Lung (tissue), 11 donors: ENCODE measurements at regions not wholly inside any gene's neighbourhood (a gene's known extent, or its start where the extent isn't known, plus 50 kb on each side); places are given as distances from the start of the nearest gene placed in this dataset.

Experiments
- ATAC-seq: fragments of 200-7000 bp; cut with Tn5 transposase; one replicate; pipeline ENCODE4 v1.9.1; 2020; ENCODE audit warnings: moderate number of reproducible peaks; ENCODE audit not compliant: insufficient read depth, low FRiP score
- DNase-seq, 3 donors: peaks; one replicate each; pipeline ENCODE4 v3.0.0-alpha.2; 2013 to 2017
- H3K27ac ChIP-seq, 2 donors: one replicate each; pipeline ENCODE4 v1.5.1; 2013; ENCODE audit warnings: mild to moderate bottlenecking in 2 of 2, moderate library complexity in 2 of 2, control low read depth in 1 of 2, inconsistent platforms in 1 of 2, low read depth in 1 of 2, low read length in 1 of 2
- H3K27me3 ChIP-seq, 3 donors: one replicate each; pipeline ENCODE4 v1.5.1; 2013; ENCODE audit warnings: low read length in 2 of 3; ENCODE audit not compliant: control insufficient read depth in 3 of 3, insufficient read depth in 3 of 3
- H3K36me3 ChIP-seq, 4 donors: one replicate each; pipeline ENCODE4 v1.5.1; 2013; ENCODE audit warnings: low read length in 4 of 4, mild to moderate bottlenecking in 1 of 4, moderate library complexity in 1 of 4; ENCODE audit not compliant: control insufficient read depth in 4 of 4, insufficient read depth in 4 of 4
- H3K4me1 ChIP-seq, 5 donors: one replicate each; pipeline ENCODE4 v1.5.1; 2013; ENCODE audit warnings: low read length in 5 of 5, mild to moderate bottlenecking in 2 of 5, moderate library complexity in 1 of 5; ENCODE audit not compliant: control insufficient read depth in 5 of 5, insufficient read depth in 5 of 5
- H3K4me3 ChIP-seq: one replicate; pipeline ENCODE4 v1.5.1; 2013; ENCODE audit warnings: mild to moderate bottlenecking, control low read depth, moderate library complexity
- H3K9ac ChIP-seq, 2 donors: one replicate each; pipeline ENCODE4 v1.5.1; 2013; ENCODE audit warnings: low read length in 2 of 2, control low read depth in 1 of 2; ENCODE audit not compliant: insufficient read depth in 1 of 2
- H3K9me3 ChIP-seq, 4 donors: one replicate each; pipeline ENCODE4 v1.5.1; 2013; ENCODE audit warnings: low read length in 3 of 4, mild to moderate bottlenecking in 1 of 4, moderate library complexity in 1 of 4; ENCODE audit not compliant: control insufficient read depth in 4 of 4, insufficient read depth in 3 of 4
- CTCF ChIP-seq: IDR thresholded peaks from 2 replicates; pipeline ENCODE4 v1.5.1; 2012; ENCODE audit warnings: mild to moderate bottlenecking; ENCODE audit errors: control extremely low read depth, extremely low read depth
- WGBS, 2 donors: extraction: QIAGEN DNeasy Blood & Tissue Kit; methylation state at CpG; one replicate each; pipeline ENCODE4 v1.1.7; 2013; 5-methylcytosine and 5-hydroxymethylcytosine counted together
- donor health status: control.
- donor health status: control.
- donor health status: Bipolar disorder and iron deficiency.
- donor health status: healthy.
- donor health status: DM: yes; HTN: yes; CAD: no.

GRCh38 chr5:124193371-124193789 lies 553.1 kb downstream of the ZNF608 start:
- no peak overlapping the region for H3K4me3 ChIP-seq
- DNase-seq, result no peak
- no peaks in the 10 kb centered on the region for H3K9me3 ChIP-seq
- H3K27ac ChIP-seq, result no peak overlapping the region
- no peak for ATAC-seq
- H3K4me1 ChIP-seq, result peaks cover 0 to 7% (median 6%) of the 10 kb centered on the region in 5 donors
- no peaks in the 10 kb centered on the region for H3K36me3 ChIP-seq
- no peak overlapping the region for H3K9ac ChIP-seq
- H3K27me3 ChIP-seq, result no peaks in the 10 kb centered on the region
- no peak for TF ChIP-seq CTCF
- WGBS, 2 donors, result 79 to 84% methylated on average over 4 of the region's 4 CpGs

- Histone ChIP-seq H3K4me1 (peaks cover 0 to 7% (median 6%) of the 10 kb centered on the region in 5 donors), H3K9ac (no peak overlapping the region), H3K9me3 (no peaks in the 10 kb centered on the region), H3K36me3 (no peaks in the 10 kb centered on the region), H3K27ac (no peak overlapping the region), H3K4me3 (no peak overlapping the region), H3K27me3 (no peaks in the 10 kb centered on the region)
- ATAC-seq (no peak), DNase-seq (no peak)
- no peak for TF ChIP-seq CTCF
- 91 to 93% methylated on average over 3 of the region's 3 CpGs for WGBS, 2 donors
Observed at GRCh38 chr5:124192716-124193115, 553.7 kb downstream of the ZNF608 start.

- Histone ChIP-seq H3K4me3 (no peak overlapping the region), H3K27ac (no peak overlapping the region), H3K9ac (no peak overlapping the region), H3K36me3 (no peaks in the 10 kb centered on the region), H3K27me3 (no peaks in the 10 kb centered on the region), H3K9me3 (no peaks in the 10 kb centered on the region), H3K4me1 (peaks cover 0 to 6% (median 0%) of the 10 kb centered on the region in 5 donors)
- ATAC-seq (no peak), DNase-seq (no peak)
- no peak for TF ChIP-seq CTCF
- WGBS, 2 donors, result 95% methylated on average over 3 of the region's 3 CpGs
Observed at GRCh38 chr5:124185716-124186115, 560.7 kb downstream of the ZNF608 start.

- Histone ChIP-seq H3K27me3 (no peaks in the 10 kb centered on the region), H3K9me3 (peaks cover 0 to 5% (median 0%) of the 10 kb centered on the region in 4 donors), H3K4me1 (peaks cover 0 to 13% (median 0%) of the 10 kb centered on the region in 5 donors), H3K36me3 (no peaks in the 10 kb centered on the region), H3K9ac (no peak overlapping the region), H3K4me3 (no peak overlapping the region), H3K27ac (no peak overlapping the region)
- DNase-seq, result no peak
- ATAC-seq, result no peak
- TF ChIP-seq CTCF, result no peak
Observed at GRCh38 chr5:124182133-124182532, 564.3 kb downstream of the ZNF608 start.
